Spleen (tissue), 11 donors: ENCODE measurements at regions not wholly inside any gene's neighbourhood (a gene's known extent, or its start where the extent isn't known, plus 50 kb on each side); places are given as distances from the start of the nearest gene placed in this dataset.

ENCODE experiments used
- DNase-seq: peaks from one replicate; pipeline ENCODE4 v3.0.0-alpha.2; 2020
- H3K27ac ChIP-seq, 8 donors: fragments of 200-600 bp; sonication (generic) in 7 of 8; 1 replicate in 4 of 8; 2 replicates in 4 of 8; pipeline versions ENCODE4 v1.5.0 to v1.8.0; 2016 to 2021; ENCODE audit warnings: inconsistent platforms in 4 of 8, mild to moderate bottlenecking in 4 of 8, moderate library complexity in 1 of 8
- H3K27me3 ChIP-seq, 7 donors: fragments of 200-600 bp; sonication (generic) in 6 of 7; replicated peaks in 1 of 7; 1 replicate in 4 of 7; 2 replicates in 3 of 7; pipeline versions ENCODE4 v1.5.0 to v1.8.0; 2016 to 2021; ENCODE audit warnings: inconsistent platforms in 3 of 7, mild to moderate bottlenecking in 1 of 7
- H3K36me3 ChIP-seq, 6 donors: fragments of 200-600 bp; sonication (generic) in 5 of 6; 1 replicate in 4 of 6; 2 replicates in 2 of 6; pipeline versions ENCODE4 v1.5.0 to v1.8.0; 2016 to 2021; ENCODE audit warnings: inconsistent platforms in 2 of 6
- H3K4me1 ChIP-seq, 6 donors: fragments of 200-600 bp; sonication (generic) in 5 of 6; 1 replicate in 3 of 6; 2 replicates in 3 of 6; pipeline versions ENCODE4 v1.5.0 to v1.8.0; 2016 to 2021; ENCODE audit warnings: inconsistent platforms in 3 of 6
- H3K4me3 ChIP-seq, 8 donors: fragments of 200-600 bp; sonication (generic) in 7 of 8; 1 replicate in 4 of 8; 2 replicates in 4 of 8; pipeline versions ENCODE4 v1.5.0 to v1.8.0; 2016 to 2021; ENCODE audit warnings: inconsistent platforms in 4 of 8, mild to moderate bottlenecking in 4 of 8, moderate library complexity in 2 of 8
- H3K9me3 ChIP-seq, 8 donors: fragments of 200-600 bp; sonication (generic) in 7 of 8; 1 replicate in 4 of 8; 2 replicates in 4 of 8; pipeline versions ENCODE4 v1.5.0 to v1.8.0; 2016 to 2021; ENCODE audit warnings: inconsistent platforms in 4 of 8
- POLR2A ChIP-seq, 3 donors: fragments of 450-650 bp; IDR thresholded peaks; one replicate each; pipeline ENCODE4 v1.5.1; 2017; ENCODE audit warnings: antibody characterized with exemption in 3 of 3, mild to moderate bottlenecking in 1 of 3
- POLR2AphosphoS5 ChIP-seq, 3 donors: sonication (generic); formaldehyde crosslinking; IDR thresholded peaks; one replicate each; pipeline ENCODE4 v1.5.1; 2017; ENCODE audit warnings: antibody characterized with exemption in 3 of 3
- WGBS, 5 donors: extraction: QIAGEN DNeasy Blood & Tissue Kit in 3 of 5; methylation state at CpG; one replicate each; pipeline versions ENCODE4 v1.1.5 to v1.1.7; 2013 to 2018; 5-methylcytosine and 5-hydroxymethylcytosine counted together
- intact Hi-C: fragments of 100-400 bp; cut with DNase I; formaldehyde crosslinking; loops from one replicate; pipeline ENCODE4 v1.15.0; 2023; ENCODE audit warnings: low total_unique reads
- TF ChIP-seq, protein P1 (sequence below), 11 experiments: fragments of 200-600 bp in 7 of 11; fragments of 450-650 bp in 4 of 11; sonication (generic) in 4 of 11; IDR thresholded peaks in 8 of 11; conservative IDR thresholded peaks in 3 of 11; 1 replicate in 7 of 11; 2 replicates in 4 of 11; pipeline versions ENCODE4 v1.4.0 to v1.8.0; 2016 to 2021; ENCODE audit warnings: antibody characterized with exemption in 11 of 11, inconsistent platforms in 4 of 11, mild to moderate bottlenecking in 1 of 11
- donor health status: healthy with polysubstance abuse.
- donor health status: DM: no; HTN: no; CAD: no; lungs with moderate emphysema.
- donor health status: DM: no; HTN: no; CAD: no.
- donor health status: Bipolar disorder and iron deficiency.
- donor health status: healthy.
- donor health status: DM: no; HTN: no; CAD: no.
- donor health status: DM: yes; HTN: yes; CAD: no.

DNA sequence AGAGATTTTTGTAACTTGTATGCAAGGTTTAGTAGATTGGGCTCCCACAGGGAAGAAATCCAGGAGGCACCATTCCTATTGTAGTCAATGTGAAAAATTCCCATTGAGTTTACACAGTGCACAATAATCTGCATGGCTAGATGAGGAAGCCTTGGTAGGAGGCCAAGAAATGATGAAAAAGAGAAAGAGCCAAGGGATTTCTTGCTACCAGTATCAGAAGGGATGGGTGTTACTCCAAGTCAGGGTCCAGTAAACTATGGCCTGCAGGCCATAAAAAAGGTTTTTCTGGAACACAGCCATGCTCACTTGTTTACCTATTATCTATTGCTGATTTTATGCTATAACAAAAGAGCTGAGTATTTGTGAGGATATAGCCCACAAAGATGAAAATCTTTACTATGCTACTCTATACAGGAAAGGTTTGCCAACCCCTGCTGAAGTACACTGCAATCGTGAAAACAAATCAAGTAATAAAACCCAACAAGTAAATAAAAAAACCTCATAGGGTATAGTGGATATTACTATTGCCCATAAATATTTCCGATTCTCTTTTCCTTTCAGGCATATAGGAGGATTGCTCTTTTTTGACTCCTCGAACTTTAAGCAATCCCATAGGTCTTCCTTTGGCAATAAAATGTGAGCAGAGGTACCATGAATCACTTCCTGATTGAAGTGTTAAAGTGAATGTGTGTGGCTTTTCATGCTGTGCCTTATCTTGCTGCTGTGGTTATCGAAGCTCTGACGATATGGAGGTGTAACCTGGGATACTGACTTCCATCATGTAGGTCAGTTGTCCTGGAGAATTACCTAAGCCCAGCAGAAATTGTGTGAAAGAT is 256.3 kb upstream of the MAGI2 start:
- H3K36me3 ChIP-seq = no peaks in the 10 kb centered on the region
- TF ChIP-seq, protein P1, sequence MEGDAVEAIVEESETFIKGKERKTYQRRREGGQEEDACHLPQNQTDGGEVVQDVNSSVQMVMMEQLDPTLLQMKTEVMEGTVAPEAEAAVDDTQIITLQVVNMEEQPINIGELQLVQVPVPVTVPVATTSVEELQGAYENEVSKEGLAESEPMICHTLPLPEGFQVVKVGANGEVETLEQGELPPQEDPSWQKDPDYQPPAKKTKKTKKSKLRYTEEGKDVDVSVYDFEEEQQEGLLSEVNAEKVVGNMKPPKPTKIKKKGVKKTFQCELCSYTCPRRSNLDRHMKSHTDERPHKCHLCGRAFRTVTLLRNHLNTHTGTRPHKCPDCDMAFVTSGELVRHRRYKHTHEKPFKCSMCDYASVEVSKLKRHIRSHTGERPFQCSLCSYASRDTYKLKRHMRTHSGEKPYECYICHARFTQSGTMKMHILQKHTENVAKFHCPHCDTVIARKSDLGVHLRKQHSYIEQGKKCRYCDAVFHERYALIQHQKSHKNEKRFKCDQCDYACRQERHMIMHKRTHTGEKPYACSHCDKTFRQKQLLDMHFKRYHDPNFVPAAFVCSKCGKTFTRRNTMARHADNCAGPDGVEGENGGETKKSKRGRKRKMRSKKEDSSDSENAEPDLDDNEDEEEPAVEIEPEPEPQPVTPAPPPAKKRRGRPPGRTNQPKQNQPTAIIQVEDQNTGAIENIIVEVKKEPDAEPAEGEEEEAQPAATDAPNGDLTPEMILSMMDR (IDR thresholded peaks at IDR 0.05 in 8 of 11, conservative IDR thresholded peaks at IDR 0.05 in 3 of 11) = no peak
- no peak for TF ChIP-seq POLR2AphosphoS5 (IDR thresholded peaks at IDR 0.05)
- TF ChIP-seq POLR2A (IDR thresholded peaks at IDR 0.05) = no peak
- H3K4me1 ChIP-seq = no peaks in the 10 kb centered on the region
- no peaks in the 10 kb centered on the region for H3K27me3 ChIP-seq
- no peak for DNase-seq
- H3K27ac ChIP-seq = no peak overlapping the region
- H3K4me3 ChIP-seq = no peak overlapping the region
- no peaks in the 10 kb centered on the region for H3K9me3 ChIP-seq
- intact Hi-C loops = no loop called here
- WGBS, 5 donors = 70 to 80% (median 77%) methylated on average over 5 of the region's 5 CpGs

DNA sequence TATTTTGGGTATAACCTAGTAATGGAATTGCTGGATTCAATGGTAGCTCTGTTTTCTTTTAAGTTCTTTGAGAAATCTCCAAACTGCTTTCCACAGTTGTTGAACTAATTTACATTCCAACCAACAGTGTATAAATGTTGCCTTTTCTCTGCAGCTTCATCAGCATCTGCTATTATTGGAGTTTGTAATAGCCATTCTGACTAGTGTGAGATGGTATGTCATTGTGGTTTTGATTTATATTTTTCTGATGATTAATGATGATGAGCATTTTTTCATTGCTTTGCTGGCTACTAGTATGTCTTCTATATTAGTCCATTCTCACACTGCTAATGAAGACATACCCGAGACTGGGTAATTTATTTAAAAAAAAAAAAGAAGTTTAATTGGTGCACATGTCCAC is 248.6 kb upstream of the MAGI2 start:
- peaks cover 0 to 11% (median 0%) of the 10 kb centered on the region in 8 donors for H3K9me3 ChIP-seq
- H3K36me3 ChIP-seq = no peaks in the 10 kb centered on the region
- no peak overlapping the region for H3K27ac ChIP-seq
- H3K27me3 ChIP-seq = no peaks in the 10 kb centered on the region
- intact Hi-C loops = no loop called here
- H3K4me3 ChIP-seq = no peak overlapping the region
- TF ChIP-seq POLR2A (IDR thresholded peaks at IDR 0.05) (no peak), POLR2AphosphoS5 (IDR thresholded peaks at IDR 0.05) (no peak)
- TF ChIP-seq, protein P1 (IDR thresholded peaks at IDR 0.05 in 8 of 11, conservative IDR thresholded peaks at IDR 0.05 in 3 of 11) = no peak
- 69 to 92% (median 88%) methylated on average over 1 of the region's 1 CpG for WGBS, 5 donors
- DNase-seq = no peak
- no peaks in the 10 kb centered on the region for H3K4me1 ChIP-seq

DNA sequence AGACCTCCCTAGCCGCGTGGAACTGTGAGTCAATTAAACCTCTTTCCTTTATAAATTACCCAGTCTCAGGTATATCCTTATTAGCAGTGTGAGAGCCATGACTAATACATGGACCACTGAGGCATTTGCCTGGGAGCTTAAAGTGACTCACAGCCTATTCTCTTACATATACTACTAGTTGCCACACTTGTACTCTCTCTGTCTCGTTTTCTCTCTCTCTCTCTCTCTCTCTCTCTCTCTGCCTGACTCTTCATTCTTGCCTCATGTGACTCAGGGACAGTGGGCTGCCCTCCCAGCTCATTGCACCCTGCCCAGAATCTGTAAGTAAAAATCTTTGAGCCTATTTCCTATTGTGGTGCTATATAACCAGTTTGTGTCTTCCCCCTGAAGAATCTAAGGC is 238.5 kb upstream of the MAGI2 start:
- Histone ChIP-seq H3K9me3 (peaks cover 0 to 7% (median 2%) of the 10 kb centered on the region in 8 donors), H3K4me3 (no peak overlapping the region), H3K4me1 (no peaks in the 10 kb centered on the region), H3K27me3 (no peaks in the 10 kb centered on the region), H3K36me3 (no peaks in the 10 kb centered on the region), H3K27ac (no peak overlapping the region)
- 67 to 89% (median 79%) methylated on average over 3 of the region's 3 CpGs for WGBS, 5 donors
- DNase-seq = no peak
- TF ChIP-seq POLR2A (IDR thresholded peaks at IDR 0.05) = no peak
- no peak for TF ChIP-seq POLR2AphosphoS5 (IDR thresholded peaks at IDR 0.05)
- TF ChIP-seq, protein P1 (IDR thresholded peaks at IDR 0.05 in 8 of 11, conservative IDR thresholded peaks at IDR 0.05 in 3 of 11) = no peak
- intact Hi-C loops = no loop called here

DNA sequence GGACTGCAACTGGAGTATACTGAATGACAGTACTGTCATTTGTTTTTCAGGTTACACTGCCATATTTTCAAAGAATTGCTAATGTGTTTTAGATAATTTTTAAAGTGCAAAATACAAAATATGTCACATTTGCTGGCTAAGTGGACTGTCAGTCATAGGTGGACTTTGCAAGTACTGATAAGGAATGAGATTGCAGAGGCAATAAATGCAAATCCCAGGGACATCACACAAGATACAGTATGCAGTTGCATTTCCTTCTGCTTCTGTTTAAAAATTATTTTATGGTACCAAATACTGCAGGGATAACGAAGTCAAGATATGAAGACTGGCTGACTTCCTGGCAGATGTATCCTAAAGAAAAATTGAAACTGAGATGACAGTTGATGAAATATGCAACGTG is 237.6 kb upstream of the MAGI2 start:
- no peak for DNase-seq
- H3K36me3 ChIP-seq = no peaks in the 10 kb centered on the region
- no peak overlapping the region for H3K27ac ChIP-seq
- WGBS, 5 donors = 60 to 81% (median 73%) methylated on average over 2 of the region's 2 CpGs
- H3K9me3 ChIP-seq = peaks cover 0 to 7% (median 2%) of the 10 kb centered on the region in 8 donors
- TF ChIP-seq POLR2AphosphoS5 (IDR thresholded peaks at IDR 0.05) = no peak
- TF ChIP-seq, protein P1 (IDR thresholded peaks at IDR 0.05 in 8 of 11, conservative IDR thresholded peaks at IDR 0.05 in 3 of 11) = no peak
- TF ChIP-seq POLR2A (IDR thresholded peaks at IDR 0.05) = no peak
- no peak overlapping the region for H3K4me3 ChIP-seq
- no peaks in the 10 kb centered on the region for H3K4me1 ChIP-seq
- H3K27me3 ChIP-seq = no peaks in the 10 kb centered on the region
- intact Hi-C loops = no loop called here
